Hepatocyte (in vitro differentiated cells): ENCODE measurements at regions not wholly inside any gene's neighbourhood (a gene's known extent, or its start where the extent isn't known, plus 50 kb on each side); places are given as distances from the start of the nearest gene placed in this dataset.

Experiments used
- DNase-seq: peaks from one replicate; pipeline ENCODE4 v3.0.0-alpha.2; 2016; ENCODE audit warnings: low spot score
- H2AFZ ChIP-seq: fragments of 200-600 bp; sonication (generic); 2 replicates; pipeline ENCODE4 v1.6.0; 2016; ENCODE audit warnings: antibody characterized with exemption, mild to moderate bottlenecking
- H3K27ac ChIP-seq: fragments of 200-600 bp; sonication (generic); 2 replicates; pipeline ENCODE4 v1.5.1; 2016; ENCODE audit warnings: mild to moderate bottlenecking
- H3K27me3 ChIP-seq: fragments of 200-600 bp; sonication (generic); 2 replicates; pipeline ENCODE4 v1.6.1; 2016
- H3K36me3 ChIP-seq: fragments of 200-600 bp; sonication (generic); replicated peaks from 2 replicates; pipeline ENCODE4 v1.5.1; 2016; ENCODE audit warnings: low read depth; ENCODE audit not compliant: insufficient read depth
- H3K4me1 ChIP-seq: fragments of 200-600 bp; sonication (generic); 2 replicates; pipeline ENCODE4 v1.5.1; 2016; ENCODE audit warnings: mild to moderate bottlenecking, moderate library complexity; ENCODE audit not compliant: insufficient read depth
- H3K4me2 ChIP-seq: fragments of 200-600 bp; sonication (generic); 2 replicates; pipeline ENCODE4 v1.6.0; 2016
- H3K4me3 ChIP-seq: fragments of 200-600 bp; sonication (generic); 2 replicates; pipeline ENCODE4 v1.5.1; 2016; ENCODE audit warnings: mild to moderate bottlenecking
- H3K79me2 ChIP-seq: fragments of 200-600 bp; sonication (generic); 2 replicates; pipeline ENCODE4 v1.6.0; 2017; ENCODE audit warnings: mild to moderate bottlenecking
- H3K9me2 ChIP-seq: fragments of 200-600 bp; sonication (generic); replicated peaks from 2 replicates; pipeline ENCODE4 v1.6.0; 2017; ENCODE audit warnings: mild to moderate bottlenecking; ENCODE audit not compliant: insufficient read depth
- H3K9me3 ChIP-seq: fragments of 200-600 bp; sonication (generic); 2 replicates; pipeline ENCODE4 v1.5.1; 2016; ENCODE audit warnings: low read depth, mild to moderate bottlenecking
- H4K20me1 ChIP-seq: fragments of 200-600 bp; sonication (generic); 2 replicates; pipeline ENCODE4 v1.6.0; 2016; ENCODE audit warnings: mild to moderate bottlenecking; ENCODE audit not compliant: insufficient read depth, poor library complexity, severe bottlenecking
- EZH2 ChIP-seq: fragments of 200-600 bp; sonication (generic); IDR thresholded peaks from 2 replicates; pipeline ENCODE4 v1.6.1; 2016; ENCODE audit warnings: antibody characterized with exemption, mild to moderate bottlenecking, borderline replicate concordance
- EZH2phosphoT487 ChIP-seq: fragments of 200-600 bp; sonication (generic); IDR thresholded peaks from one replicate; pipeline ENCODE4 v1.6.1; 2018; ENCODE audit warnings: antibody characterized with exemption, mild to moderate bottlenecking, low read depth, moderate library complexity; ENCODE audit not compliant: unreplicated experiment, severe bottlenecking
- WGBS: methylation state at CpG from one replicate; pipeline ENCODE4 v1.1.6; 2016; ENCODE audit warnings: low lambda C conversion rate; ENCODE audit errors: missing lambda C conversion rate; 5-methylcytosine and 5-hydroxymethylcytosine counted together
- TF ChIP-seq, protein P1 (sequence below): fragments of 200-600 bp; sonication (generic); IDR thresholded peaks from 2 replicates; pipeline ENCODE4 v1.5.1; 2016; ENCODE audit warnings: antibody characterized with exemption, mild to moderate bottlenecking; ENCODE audit not compliant: poor library complexity

DNA sequence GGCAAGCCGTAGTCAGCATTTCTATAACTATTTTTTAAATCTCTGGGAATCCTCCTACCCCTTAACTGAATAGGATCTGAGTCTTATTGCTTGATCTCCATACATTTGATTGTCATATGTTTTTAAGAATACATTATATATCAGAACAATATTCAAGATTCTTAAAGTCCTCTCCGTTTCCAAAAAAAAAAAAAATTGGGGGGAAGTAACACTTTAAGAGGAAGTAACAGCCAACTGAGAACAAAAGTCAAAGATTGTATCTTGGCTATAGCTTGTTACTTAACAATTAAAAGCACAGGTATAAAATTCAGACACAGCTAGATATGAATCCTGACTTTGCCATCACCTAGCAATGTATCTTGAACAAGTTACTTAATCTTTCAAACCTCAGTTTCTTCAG is 169.9 kb upstream of the ADO start:
- Histone ChIP-seq H3K9me3 (no peaks in the 10 kb centered on the region), H3K27me3 (no peaks in the 10 kb centered on the region), H3K4me3 (no peak overlapping the region), H3K36me3 (no peaks in the 10 kb centered on the region), H4K20me1 (no peaks in the 10 kb centered on the region), H2AFZ (no peak overlapping the region), H3K4me2 (no peak overlapping the region), H3K27ac (no peak overlapping the region), H3K9me2 (no peaks in the 10 kb centered on the region), H3K79me2 (no peaks in the 10 kb centered on the region), H3K4me1 (peaks cover 6% of the 10 kb centered on the region)
- 95% methylated on average over 2 of the region's 2 CpGs for WGBS
- TF ChIP-seq EZH2phosphoT487 (no peak), EZH2 (no peak)
- TF ChIP-seq, protein P1, sequence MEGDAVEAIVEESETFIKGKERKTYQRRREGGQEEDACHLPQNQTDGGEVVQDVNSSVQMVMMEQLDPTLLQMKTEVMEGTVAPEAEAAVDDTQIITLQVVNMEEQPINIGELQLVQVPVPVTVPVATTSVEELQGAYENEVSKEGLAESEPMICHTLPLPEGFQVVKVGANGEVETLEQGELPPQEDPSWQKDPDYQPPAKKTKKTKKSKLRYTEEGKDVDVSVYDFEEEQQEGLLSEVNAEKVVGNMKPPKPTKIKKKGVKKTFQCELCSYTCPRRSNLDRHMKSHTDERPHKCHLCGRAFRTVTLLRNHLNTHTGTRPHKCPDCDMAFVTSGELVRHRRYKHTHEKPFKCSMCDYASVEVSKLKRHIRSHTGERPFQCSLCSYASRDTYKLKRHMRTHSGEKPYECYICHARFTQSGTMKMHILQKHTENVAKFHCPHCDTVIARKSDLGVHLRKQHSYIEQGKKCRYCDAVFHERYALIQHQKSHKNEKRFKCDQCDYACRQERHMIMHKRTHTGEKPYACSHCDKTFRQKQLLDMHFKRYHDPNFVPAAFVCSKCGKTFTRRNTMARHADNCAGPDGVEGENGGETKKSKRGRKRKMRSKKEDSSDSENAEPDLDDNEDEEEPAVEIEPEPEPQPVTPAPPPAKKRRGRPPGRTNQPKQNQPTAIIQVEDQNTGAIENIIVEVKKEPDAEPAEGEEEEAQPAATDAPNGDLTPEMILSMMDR = no peak
- no peak for DNase-seq

- H3K9me2 ChIP-seq = no peaks in the 10 kb centered on the region
- no peaks in the 10 kb centered on the region for H3K27me3 ChIP-seq
- H3K4me3 ChIP-seq = no peak overlapping the region
- no peaks in the 10 kb centered on the region for H3K79me2 ChIP-seq
- WGBS = 96% methylated on average over 3 of the region's 3 CpGs
- H3K27ac ChIP-seq = no peak overlapping the region
- no peaks in the 10 kb centered on the region for H3K36me3 ChIP-seq
- H3K9me3 ChIP-seq = no peaks in the 10 kb centered on the region
- no peaks in the 10 kb centered on the region for H4K20me1 ChIP-seq
- H3K4me1 ChIP-seq = peaks cover 6% of the 10 kb centered on the region
- no peak overlapping the region for H2AFZ ChIP-seq
- H3K4me2 ChIP-seq = no peak overlapping the region
- no peak for TF ChIP-seq EZH2phosphoT487
- TF ChIP-seq, protein P1 = no peak
- no peak for TF ChIP-seq EZH2
- no peak for DNase-seq
Observed at GRCh38 chr10:62635127-62635526, 169.4 kb upstream of the ADO start.

GRCh38 chr10:62636825-62637248 is 167.7 kb upstream of the ADO start:
- no peaks in the 10 kb centered on the region for H4K20me1 ChIP-seq
- no peaks in the 10 kb centered on the region for H3K9me2 ChIP-seq
- H3K4me3 ChIP-seq = no peak overlapping the region
- 98% methylated on average over 3 of the region's 3 CpGs for WGBS
- no peaks in the 10 kb centered on the region for H3K79me2 ChIP-seq
- H3K9me3 ChIP-seq = no peaks in the 10 kb centered on the region
- TF ChIP-seq EZH2phosphoT487 = no peak
- TF ChIP-seq, protein P1 = no peak
- peaks cover 6% of the 10 kb centered on the region for H3K4me1 ChIP-seq
- H3K27ac ChIP-seq = peak overlapping the region; percentile 4
- no peak overlapping the region for H3K4me2 ChIP-seq
- H3K36me3 ChIP-seq = no peaks in the 10 kb centered on the region
- no peak for DNase-seq
- H3K27me3 ChIP-seq = no peaks in the 10 kb centered on the region
- H2AFZ ChIP-seq = no peak overlapping the region
